HG03196 (cell line): ENCODE measurements at regions not wholly inside any gene's neighbourhood (a gene's known extent, or its start where the extent isn't known, plus 50 kb on each side); places are given as distances from the start of the nearest gene placed in this dataset.
"Not testable (repeated sequence)": the region's sequence is repeated elsewhere in the genome, so short reads cannot be mapped to it uniquely, and the experiment has no call there.

ENCODE experiments used
- ATAC-seq: cut with Tn5 transposase; IDR thresholded peaks from one replicate; pipeline ENCODE4 v1.9.1; 2021; ENCODE audit not compliant: unreplicated experiment

GRCh38 chr11:67776852-67777520, 102.6 kb upstream of the ALDH3B2 start:
- no peak for ATAC-seq

GRCh38 chr11:67774175-67774574, 99.8 kb upstream of the ALDH3B2 start:
- ATAC-seq, result not testable (repeated sequence)

- ATAC-seq, result not testable (repeated sequence)
Observed at GRCh38 chr11:67768001-67768730, 93.7 kb upstream of the ALDH3B2 start.

- not testable (repeated sequence) for ATAC-seq
Observed at GRCh38 chr11:67761211-67761610, 86.8 kb upstream of the ALDH3B2 start.

- not testable (repeated sequence) for ATAC-seq
Observed at GRCh38 chr11:67759321-67759720, 84.9 kb upstream of the ALDH3B2 start.

GRCh38 chr11:67758467-67758866, 84.0 kb upstream of the ALDH3B2 start:
- not testable (repeated sequence) for ATAC-seq

- not testable (repeated sequence) for ATAC-seq
Observed at GRCh38 chr11:67758009-67758408, 83.6 kb upstream of the ALDH3B2 start.

- not testable (repeated sequence) for ATAC-seq
Observed at GRCh38 chr11:67753820-67754219, 79.4 kb upstream of the ALDH3B2 start.

GRCh38 chr11:67745181-67745726, 70.8 kb upstream of the ALDH3B2 start:
- no peak for ATAC-seq

- not testable (repeated sequence) for ATAC-seq
Observed at GRCh38 chr11:67744231-67744630, 69.8 kb upstream of the ALDH3B2 start.

- ATAC-seq, result not testable (repeated sequence)
Observed at GRCh38 chr11:67738231-67738630, 63.8 kb upstream of the ALDH3B2 start.

- not testable (repeated sequence) for ATAC-seq
Observed at GRCh38 chr11:67737562-67738080, 63.2 kb upstream of the ALDH3B2 start.

GRCh38 chr11:67732045-67732787, 57.8 kb upstream of the ALDH3B2 start:
- ATAC-seq, result no peak

- no peak for ATAC-seq
Observed at GRCh38 chr11:67731583-67731982, 57.2 kb upstream of the ALDH3B2 start.

- ATAC-seq, result not testable (repeated sequence)
Observed at GRCh38 chr11:67728163-67728571, 53.7 kb upstream of the ALDH3B2 start.

- ATAC-seq, result not testable (repeated sequence)
Observed at GRCh38 chr11:67727066-67728040, 52.9 kb upstream of the ALDH3B2 start.
